Activated CD8-positive, alpha-beta memory T cell treated with anti-CD3 and anti-CD28 coated beads, Interleukin-2, amount 50 U/mL, for 48 hours (primary cell): ENCODE measurements at regions not wholly inside any gene's neighbourhood (a gene's known extent, or its start where the extent isn't known, plus 50 kb on each side); places are given as distances from the start of the nearest gene placed in this dataset.
A peak's percentile ranks its signal among the peaks of the same experiment; 100 is the strongest.

Source experiments
- DNase-seq: peaks from one replicate; pipeline ENCODE4 v3.0.0-alpha.2; 2020

- DNase-seq = no peak
Measured at GRCh38 chr3:46112984-46113383, 85.7 kb upstream of the XCR1 start.

DNA sequence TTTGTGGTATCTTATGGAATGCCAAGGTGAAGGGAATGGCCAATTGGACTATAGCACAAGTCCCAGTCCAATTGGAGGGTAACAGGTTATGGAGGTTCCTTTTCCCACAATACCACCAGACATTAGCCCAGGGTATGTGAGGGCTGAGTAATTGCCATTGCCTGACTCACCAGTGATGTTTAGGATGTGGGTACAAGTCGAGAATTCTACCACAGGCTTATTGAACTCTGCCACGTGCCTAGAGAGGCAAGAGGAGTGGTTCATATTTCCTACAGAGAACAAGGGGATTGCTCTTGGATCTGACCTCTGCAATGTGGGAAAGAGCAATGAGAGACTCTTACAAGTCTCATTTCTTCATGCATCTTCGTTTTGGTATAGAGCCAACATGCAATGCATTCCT, 85.0 kb upstream of the XCR1 start:
- no peak for DNase-seq

GRCh38 chr3:46110701-46111493, 83.6 kb upstream of the XCR1 start:
- DNase-seq = no peak

GRCh38 chr3:46107682-46108081, 80.4 kb upstream of the XCR1 start:
- DNase-seq = no peak

DNA sequence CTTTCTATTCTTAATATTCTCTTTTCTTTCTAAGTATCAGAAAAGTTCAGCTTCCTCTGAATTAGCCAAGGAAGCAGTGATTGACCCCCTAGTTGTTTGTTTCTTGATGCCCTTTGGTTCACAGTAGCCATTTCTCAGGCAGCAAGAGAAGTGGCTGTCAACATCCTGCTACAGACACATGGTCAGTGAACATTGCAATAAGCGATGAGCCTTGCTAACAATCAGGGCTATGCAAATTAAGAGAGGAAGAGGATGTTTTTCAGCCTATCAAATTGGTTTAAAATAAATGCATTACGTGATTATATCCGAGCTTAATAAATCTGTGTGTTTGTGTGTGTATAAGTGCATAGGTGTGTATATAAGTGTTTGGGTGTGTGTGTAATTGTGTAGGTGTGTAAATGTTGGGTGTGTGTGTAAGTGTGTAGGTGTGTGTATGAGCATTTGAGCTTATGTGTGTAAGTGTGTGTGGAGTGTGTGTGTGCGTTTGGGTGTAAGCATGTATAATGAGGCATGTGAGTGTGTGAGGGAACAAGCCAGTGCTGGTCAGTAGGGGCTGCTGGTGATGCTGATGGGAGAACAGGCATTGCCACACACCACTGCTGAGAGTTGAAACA, 78.1 kb upstream of the XCR1 start:
- DNase-seq = no peak

- no peak for DNase-seq
Measured at GRCh38 chr3:46104706-46105105, 77.4 kb upstream of the XCR1 start.

- DNase-seq = no peak
Measured at GRCh38 chr3:46102780-46103130, 75.5 kb upstream of the XCR1 start.

DNA sequence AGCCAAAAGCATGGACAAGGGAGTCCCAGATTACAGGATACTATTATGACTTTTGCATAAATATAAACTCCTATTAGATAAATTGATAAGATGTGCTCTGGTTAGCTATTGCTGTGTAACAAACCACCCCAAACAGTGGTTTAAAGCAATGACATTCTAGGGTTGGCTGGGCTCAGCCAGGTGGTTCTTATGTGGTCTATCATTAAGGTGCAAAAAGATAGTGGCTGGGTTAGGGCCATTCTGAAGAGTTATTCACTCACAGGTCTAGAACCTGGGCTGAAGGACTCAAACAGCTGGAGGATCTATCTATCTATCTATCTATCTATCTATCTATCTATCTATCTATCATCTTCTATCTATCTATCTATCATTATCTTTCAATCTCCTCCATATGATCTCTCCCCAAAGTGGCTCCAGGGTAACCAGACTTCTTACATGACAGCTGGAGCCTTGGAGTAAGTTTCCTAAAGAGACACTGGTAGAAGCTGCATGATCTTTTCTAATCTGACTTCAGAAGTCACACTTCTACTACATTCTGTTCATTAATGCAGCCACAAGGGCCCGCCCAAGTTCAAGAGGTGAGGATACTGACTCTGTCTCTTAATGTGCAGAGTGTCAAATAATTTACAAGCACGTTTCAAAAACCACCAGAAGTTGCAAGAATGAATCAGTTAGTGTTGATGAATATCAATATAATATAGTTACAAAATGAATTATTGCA, 74.9 kb upstream of the XCR1 start:
- DNase-seq = no peak

DNA sequence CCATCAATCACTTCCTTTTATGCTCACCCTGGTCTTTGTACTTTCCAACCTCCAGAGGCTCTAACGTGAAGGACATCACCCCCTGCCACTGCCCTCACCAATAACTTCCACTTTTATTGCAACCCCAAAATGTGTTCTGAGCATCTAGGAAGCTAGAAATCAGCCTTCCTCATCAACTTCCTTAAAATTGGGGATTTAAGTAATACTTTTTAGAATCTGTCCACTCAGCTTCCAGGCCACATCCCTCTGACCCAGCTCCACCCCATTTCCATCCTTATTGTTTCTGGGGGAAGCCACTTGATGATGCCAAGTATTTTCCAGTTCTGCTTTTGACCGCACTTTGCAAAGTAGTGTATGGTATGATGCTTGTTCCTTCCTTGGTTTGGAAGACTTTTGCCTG, 73.5 kb upstream of the XCR1 start:
- no peak for DNase-seq

DNA sequence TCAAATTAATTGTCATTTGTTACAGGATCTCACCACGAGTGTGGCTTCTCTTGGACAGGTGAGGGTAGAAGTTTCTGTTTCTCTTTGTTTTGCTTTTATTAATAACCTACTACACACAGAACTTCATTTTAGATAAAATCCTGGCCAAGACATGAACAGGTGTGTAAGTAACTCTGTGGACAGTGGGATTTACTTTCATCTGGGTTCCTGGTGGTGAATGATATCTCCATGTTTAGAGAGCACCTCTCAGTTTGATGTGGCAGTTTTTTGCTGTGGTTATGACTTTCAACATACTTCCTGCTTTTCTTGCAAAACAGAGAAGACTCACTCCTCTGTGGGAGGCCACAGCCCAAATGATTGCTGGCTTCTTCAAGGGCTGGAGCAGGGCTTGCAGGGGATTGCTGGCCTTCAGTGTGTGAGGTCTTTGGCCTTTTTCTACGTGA, 71.1 kb upstream of the XCR1 start:
- DNase-seq = peak; percentile 68

DNA sequence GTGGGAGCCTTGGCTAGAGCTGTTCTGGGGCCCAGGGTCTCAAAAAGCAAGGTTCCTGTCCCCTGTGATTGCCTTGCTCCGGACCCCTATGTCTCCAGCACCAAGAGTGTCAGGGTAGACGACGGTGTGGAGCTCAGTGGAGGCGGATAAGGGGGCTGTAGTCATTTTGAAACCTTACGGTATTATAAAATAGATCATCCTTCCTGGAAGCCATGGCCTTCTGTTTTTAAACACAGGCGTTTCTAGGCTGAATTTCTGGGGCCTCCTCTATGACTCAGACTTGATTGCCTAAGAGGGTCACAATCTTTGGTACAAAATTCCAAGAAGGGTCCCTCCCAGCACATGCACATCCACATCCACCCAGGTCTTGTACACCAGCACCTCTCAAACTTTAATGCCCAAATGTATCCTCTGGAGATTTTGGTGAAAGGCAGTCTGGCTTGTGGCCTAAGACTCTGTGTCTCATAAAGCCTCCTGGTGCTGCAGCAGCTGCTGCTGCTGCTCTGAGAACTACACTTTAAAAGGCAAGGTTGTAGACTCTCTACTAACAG, 70.5 kb upstream of the XCR1 start:
- DNase-seq = peak; percentile 72

- DNase-seq = no peak
Measured at GRCh38 chr3:46096781-46097180, 69.5 kb upstream of the XCR1 start.

DNA sequence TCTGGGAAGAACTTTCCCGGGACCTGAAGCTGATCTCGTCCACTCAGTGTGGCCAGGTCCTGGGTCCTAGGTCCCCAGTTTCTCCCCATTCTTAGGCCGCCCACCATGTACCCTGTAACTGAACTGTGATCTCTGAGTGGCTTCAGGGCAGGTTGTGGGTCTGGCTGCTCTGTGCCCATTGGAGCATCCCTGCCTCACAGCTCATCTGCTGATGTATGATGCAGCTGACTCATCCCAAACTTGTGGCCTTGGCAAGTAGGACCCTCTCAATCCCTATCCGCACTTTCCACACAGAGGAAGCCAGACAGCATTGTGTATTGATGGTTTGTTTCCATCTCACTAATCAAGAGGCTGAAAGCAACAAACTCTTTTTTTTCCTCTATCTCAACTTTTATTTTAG, 69.1 kb upstream of the XCR1 start:
- DNase-seq = no peak

DNA sequence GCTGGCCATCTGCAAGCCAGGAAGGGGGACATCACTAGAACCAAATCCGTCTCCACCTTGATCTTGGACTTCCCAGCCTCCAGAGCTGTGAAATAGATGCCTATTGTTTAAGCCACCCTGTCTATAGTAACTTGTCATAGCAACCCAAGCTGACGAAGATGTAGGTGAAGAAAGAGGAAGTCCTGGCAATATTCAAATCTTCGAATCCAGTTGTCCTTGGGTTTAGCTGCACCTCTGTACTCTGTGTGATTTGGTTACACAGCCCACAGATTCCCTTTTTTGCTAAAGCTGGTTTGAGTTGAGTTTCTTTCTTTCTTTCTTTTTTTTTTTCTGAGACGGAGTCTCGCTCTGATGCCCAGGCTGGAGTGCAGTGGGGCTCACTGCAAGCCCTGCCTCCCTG, 68.0 kb upstream of the XCR1 start:
- DNase-seq = no peak

GRCh38 chr3:46094506-46094905, 67.2 kb upstream of the XCR1 start:
- no peak for DNase-seq

GRCh38 chr3:46093966-46094365, 66.7 kb upstream of the XCR1 start:
- no peak for DNase-seq

GRCh38 chr3:46093327-46093942, 66.2 kb upstream of the XCR1 start:
- no peak for DNase-seq

DNA sequence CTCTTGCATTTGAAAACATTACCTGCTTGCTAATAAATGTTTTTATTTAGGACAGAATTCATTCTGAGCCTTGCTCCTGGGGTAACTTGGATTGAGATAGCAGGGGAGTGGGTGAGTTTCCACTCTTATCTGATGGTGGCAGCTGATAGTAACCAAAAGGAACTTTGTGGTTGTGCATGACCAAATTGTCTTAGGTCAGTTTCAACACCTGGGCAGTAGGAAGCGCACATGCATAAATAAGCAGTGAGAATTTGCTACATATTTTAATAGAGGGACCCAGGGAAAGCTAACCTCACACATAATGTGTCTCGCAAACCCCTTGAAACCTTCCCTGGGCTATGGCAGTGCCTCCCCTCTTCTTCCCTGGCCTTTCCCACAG, 65.4 kb upstream of the XCR1 start:
- DNase-seq = no peak

GRCh38 chr3:46091741-46092701, 64.7 kb upstream of the XCR1 start:
- DNase-seq = no peak

DNA sequence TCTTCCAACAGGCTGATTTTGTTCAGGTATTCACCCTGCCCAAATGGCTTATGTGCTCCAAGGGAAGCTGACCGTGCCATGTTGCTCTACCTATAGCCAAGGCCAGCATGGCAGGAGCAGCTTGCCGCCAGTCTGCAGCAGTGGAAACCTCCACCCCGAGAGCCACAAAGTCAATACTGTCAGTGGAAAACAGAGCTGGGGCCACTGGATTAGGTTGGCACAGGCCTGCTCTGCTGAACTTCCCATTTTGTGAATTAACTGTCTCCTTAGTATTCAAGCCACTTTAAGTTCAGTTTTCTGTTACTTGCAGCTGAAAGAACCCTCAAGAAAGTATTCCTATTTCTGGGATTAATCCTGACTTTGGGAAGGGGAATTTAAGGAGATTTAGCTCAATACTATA, 63.8 kb upstream of the XCR1 start:
- no peak for DNase-seq

DNA sequence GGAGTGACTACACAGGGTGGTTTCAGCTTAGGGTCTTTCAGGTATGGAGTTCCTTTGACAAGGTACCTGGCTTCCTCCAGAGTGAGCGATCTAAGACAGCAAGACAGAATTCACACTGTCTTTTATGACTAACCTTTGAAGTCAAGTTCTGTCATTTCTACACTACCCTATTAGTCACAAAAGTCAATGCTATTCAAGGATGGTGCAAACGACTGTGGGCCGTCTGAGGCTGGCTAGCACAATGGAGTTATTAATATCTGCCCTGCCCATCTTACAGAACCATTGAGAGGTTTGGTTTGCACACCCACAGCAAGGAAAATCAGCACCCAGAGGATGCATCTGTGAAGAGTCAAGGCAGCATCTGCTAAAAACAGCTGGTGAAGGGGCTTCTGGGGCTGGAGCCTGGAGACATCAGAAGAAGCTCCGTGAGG, 62.9 kb upstream of the XCR1 start:
- no peak for DNase-seq
